ENCODE measurements at regions not wholly inside any gene's neighbourhood (a gene's known extent, or its start where the extent isn't known, plus 50 kb on each side); places are given as distances from the start of the nearest gene placed in this dataset.

DNA sequence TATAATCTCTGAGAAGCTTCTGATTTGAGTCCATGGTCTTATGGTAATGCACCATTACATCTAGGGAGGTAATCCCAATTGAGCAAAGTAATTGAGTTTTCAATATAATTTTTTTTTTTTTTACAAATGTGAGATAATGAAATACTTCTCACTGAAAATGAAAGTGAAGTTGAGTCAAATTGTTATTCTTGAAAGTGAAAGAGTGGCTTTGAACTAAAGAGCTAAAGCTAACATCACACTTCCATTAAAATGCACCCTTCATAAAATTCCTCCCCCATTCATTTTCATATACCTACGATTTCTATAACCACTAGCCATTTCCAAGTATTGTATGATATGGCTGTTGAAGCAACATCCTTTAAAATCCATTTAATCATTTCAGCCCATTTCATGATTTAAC, 149.1 kb upstream of the IMPG1 start:
- WGBS, 5 donors = 73 to 88% (median 79%) methylated on average over 1 of the region's 1 CpG
- Histone ChIP-seq H3K36me3 (no peaks in the 10 kb centered on the region), H3K4me3 (no peak overlapping the region), H3K27ac (no peak overlapping the region), H3K4me1 (no peaks in the 10 kb centered on the region), H3K27me3 (replicated peaks in 1 of 7) (no peaks in the 10 kb centered on the region), H3K9me3 (peaks cover 0 to 10% (median 0%) of the 10 kb centered on the region in 8 donors)
- intact Hi-C loops (cut with DNase I; ENCODE audit: low total_unique reads) = no loop called here
- no peak for TF ChIP-seq POLR2A (IDR thresholded peaks at IDR 0.05)
- no peak for TF ChIP-seq POLR2AphosphoS5 (IDR thresholded peaks at IDR 0.05)
- TF ChIP-seq, protein P1, sequence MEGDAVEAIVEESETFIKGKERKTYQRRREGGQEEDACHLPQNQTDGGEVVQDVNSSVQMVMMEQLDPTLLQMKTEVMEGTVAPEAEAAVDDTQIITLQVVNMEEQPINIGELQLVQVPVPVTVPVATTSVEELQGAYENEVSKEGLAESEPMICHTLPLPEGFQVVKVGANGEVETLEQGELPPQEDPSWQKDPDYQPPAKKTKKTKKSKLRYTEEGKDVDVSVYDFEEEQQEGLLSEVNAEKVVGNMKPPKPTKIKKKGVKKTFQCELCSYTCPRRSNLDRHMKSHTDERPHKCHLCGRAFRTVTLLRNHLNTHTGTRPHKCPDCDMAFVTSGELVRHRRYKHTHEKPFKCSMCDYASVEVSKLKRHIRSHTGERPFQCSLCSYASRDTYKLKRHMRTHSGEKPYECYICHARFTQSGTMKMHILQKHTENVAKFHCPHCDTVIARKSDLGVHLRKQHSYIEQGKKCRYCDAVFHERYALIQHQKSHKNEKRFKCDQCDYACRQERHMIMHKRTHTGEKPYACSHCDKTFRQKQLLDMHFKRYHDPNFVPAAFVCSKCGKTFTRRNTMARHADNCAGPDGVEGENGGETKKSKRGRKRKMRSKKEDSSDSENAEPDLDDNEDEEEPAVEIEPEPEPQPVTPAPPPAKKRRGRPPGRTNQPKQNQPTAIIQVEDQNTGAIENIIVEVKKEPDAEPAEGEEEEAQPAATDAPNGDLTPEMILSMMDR (IDR thresholded peaks at IDR 0.05 in 8 of 11, conservative IDR thresholded peaks at IDR 0.05 in 3 of 11) = no peak
- no peak for DNase-seq

DNA sequence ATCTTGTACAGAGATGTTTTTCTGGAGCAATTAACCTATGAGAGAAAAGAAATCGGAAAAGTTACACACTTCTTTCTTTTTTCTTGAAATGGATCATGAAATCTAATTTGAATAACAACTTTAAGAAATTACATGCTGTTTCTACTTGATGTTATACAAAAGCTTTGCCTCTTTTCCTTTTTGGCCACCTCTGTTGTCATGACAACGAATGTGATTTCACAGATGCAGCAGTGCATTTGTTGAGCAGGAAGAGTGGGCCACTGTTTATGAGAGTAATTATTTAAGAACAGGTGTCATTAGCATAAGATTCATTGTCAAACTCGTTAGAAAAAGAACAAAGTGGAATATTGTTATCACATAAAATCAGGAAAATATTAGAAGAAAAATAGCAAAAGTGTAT, 148.3 kb upstream of the IMPG1 start:
- 45 to 59% (median 53%) methylated on average over 3 of the region's 3 CpGs for WGBS, 5 donors
- H3K9me3 ChIP-seq = peaks cover 0 to 10% (median 0%) of the 10 kb centered on the region in 8 donors
- no peaks in the 10 kb centered on the region for H3K36me3 ChIP-seq
- no peak for DNase-seq
- H3K4me1 ChIP-seq = no peaks in the 10 kb centered on the region
- H3K27ac ChIP-seq = no peak overlapping the region
- H3K4me3 ChIP-seq = no peak overlapping the region
- TF ChIP-seq POLR2A (IDR thresholded peaks at IDR 0.05) = no peak
- TF ChIP-seq, protein P1 (IDR thresholded peaks at IDR 0.05 in 8 of 11, conservative IDR thresholded peaks at IDR 0.05 in 3 of 11) = no peak
- no peak for TF ChIP-seq POLR2AphosphoS5 (IDR thresholded peaks at IDR 0.05)
- no peaks in the 10 kb centered on the region for H3K27me3 ChIP-seq (replicated peaks in 1 of 7)
- intact Hi-C loops (cut with DNase I; ENCODE audit: low total_unique reads) = no loop called here

DNA sequence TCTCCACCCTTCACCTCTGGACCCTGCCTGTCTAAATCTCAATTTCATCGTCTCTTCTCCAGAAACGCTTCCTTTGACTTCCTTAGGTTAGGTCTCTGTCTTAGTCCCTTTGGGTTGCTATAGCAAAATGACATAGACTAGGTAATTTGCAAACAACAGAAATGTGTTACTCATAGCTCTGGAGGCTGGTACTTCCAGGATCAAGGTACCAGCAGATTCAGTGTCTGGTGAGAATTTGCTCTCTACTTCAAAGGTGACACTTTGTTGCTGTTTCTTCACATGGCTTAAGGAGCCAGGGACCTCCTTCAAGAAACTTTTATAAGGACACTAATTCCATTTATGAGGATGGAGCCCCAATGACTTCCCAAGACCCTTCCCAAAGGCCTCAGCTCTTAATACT, 145.1 kb upstream of the IMPG1 start:
- 71 to 84% (median 80%) methylated on average over 2 of the region's 2 CpGs for WGBS, 5 donors
- TF ChIP-seq POLR2A (IDR thresholded peaks at IDR 0.05) (no peak), POLR2AphosphoS5 (IDR thresholded peaks at IDR 0.05) (no peak)
- TF ChIP-seq, protein P1 (IDR thresholded peaks at IDR 0.05 in 8 of 11, conservative IDR thresholded peaks at IDR 0.05 in 3 of 11) = no peak

DNA sequence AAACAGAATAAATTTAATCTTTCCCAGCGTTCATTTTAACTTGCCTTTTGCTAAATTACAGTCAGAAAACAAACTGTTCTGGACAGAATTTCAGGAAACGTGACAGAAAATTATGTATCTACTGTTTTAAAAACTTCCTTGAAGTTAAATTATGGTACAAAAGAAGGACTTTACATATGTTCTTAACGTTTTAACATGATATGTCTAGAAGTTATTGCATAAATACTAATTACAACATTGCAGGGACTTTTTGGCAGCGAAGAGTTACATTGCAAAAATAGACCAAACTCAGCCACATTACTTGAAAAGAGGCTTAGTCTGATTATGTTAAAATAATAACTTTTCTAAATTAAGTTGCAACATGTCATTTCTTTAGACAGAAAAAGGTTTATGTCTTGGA, 142.1 kb upstream of the IMPG1 start:
- TF ChIP-seq POLR2AphosphoS5 (IDR thresholded peaks at IDR 0.05) (no peak), POLR2A (IDR thresholded peaks at IDR 0.05) (no peak)
- TF ChIP-seq, protein P1 (IDR thresholded peaks at IDR 0.05 in 8 of 11, conservative IDR thresholded peaks at IDR 0.05 in 3 of 11) = no peak
- Histone ChIP-seq H3K36me3 (no peaks in the 10 kb centered on the region), H3K27me3 (replicated peaks in 1 of 7) (no peaks in the 10 kb centered on the region), H3K9me3 (peaks cover 0 to 12% (median 0%) of the 10 kb centered on the region in 8 donors), H3K4me3 (no peak overlapping the region), H3K4me1 (no peaks in the 10 kb centered on the region), H3K27ac (no peak overlapping the region)
- 67 to 73% (median 70%) methylated on average over 4 of the region's 4 CpGs for WGBS, 5 donors
- no peak for DNase-seq
- intact Hi-C loops (cut with DNase I; ENCODE audit: low total_unique reads) = no loop called here

More for the DNA sequence above, 145.1 kb upstream of the IMPG1 start:
- Histone ChIP-seq H3K9me3 (peaks cover 0 to 10% (median 0%) of the 10 kb centered on the region in 8 donors), H3K4me1 (no peaks in the 10 kb centered on the region), H3K4me3 (no peak overlapping the region), H3K27me3 (replicated peaks in 1 of 7) (no peaks in the 10 kb centered on the region), H3K36me3 (no peaks in the 10 kb centered on the region), H3K27ac (no peak overlapping the region)
- intact Hi-C loops (cut with DNase I; ENCODE audit: low total_unique reads) = no loop called here
- DNase-seq = no peak
